Lung (tissue), 11 donors: ENCODE measurements at regions not wholly inside any gene's neighbourhood (a gene's known extent, or its start where the extent isn't known, plus 50 kb on each side); places are given as distances from the start of the nearest gene placed in this dataset.

ENCODE experiments used
- ATAC-seq: fragments of 200-7000 bp; cut with Tn5 transposase; one replicate; pipeline ENCODE4 v1.9.1; 2020; ENCODE audit warnings: moderate number of reproducible peaks; ENCODE audit not compliant: insufficient read depth, low FRiP score
- DNase-seq, 3 donors: peaks; one replicate each; pipeline ENCODE4 v3.0.0-alpha.2; 2013 to 2017
- H3K27ac ChIP-seq, 2 donors: one replicate each; pipeline ENCODE4 v1.5.1; 2013; ENCODE audit warnings: mild to moderate bottlenecking in 2 of 2, moderate library complexity in 2 of 2, control low read depth in 1 of 2, inconsistent platforms in 1 of 2, low read depth in 1 of 2, low read length in 1 of 2
- H3K27me3 ChIP-seq, 3 donors: one replicate each; pipeline ENCODE4 v1.5.1; 2013; ENCODE audit warnings: low read length in 2 of 3; ENCODE audit not compliant: control insufficient read depth in 3 of 3, insufficient read depth in 3 of 3
- H3K36me3 ChIP-seq, 4 donors: one replicate each; pipeline ENCODE4 v1.5.1; 2013; ENCODE audit warnings: low read length in 4 of 4, mild to moderate bottlenecking in 1 of 4, moderate library complexity in 1 of 4; ENCODE audit not compliant: control insufficient read depth in 4 of 4, insufficient read depth in 4 of 4
- H3K4me1 ChIP-seq, 5 donors: one replicate each; pipeline ENCODE4 v1.5.1; 2013; ENCODE audit warnings: low read length in 5 of 5, mild to moderate bottlenecking in 2 of 5, moderate library complexity in 1 of 5; ENCODE audit not compliant: control insufficient read depth in 5 of 5, insufficient read depth in 5 of 5
- H3K4me3 ChIP-seq: one replicate; pipeline ENCODE4 v1.5.1; 2013; ENCODE audit warnings: mild to moderate bottlenecking, control low read depth, moderate library complexity
- H3K9ac ChIP-seq, 2 donors: one replicate each; pipeline ENCODE4 v1.5.1; 2013; ENCODE audit warnings: low read length in 2 of 2, control low read depth in 1 of 2; ENCODE audit not compliant: insufficient read depth in 1 of 2
- H3K9me3 ChIP-seq, 4 donors: one replicate each; pipeline ENCODE4 v1.5.1; 2013; ENCODE audit warnings: low read length in 3 of 4, mild to moderate bottlenecking in 1 of 4, moderate library complexity in 1 of 4; ENCODE audit not compliant: control insufficient read depth in 4 of 4, insufficient read depth in 3 of 4
- CTCF ChIP-seq: IDR thresholded peaks from 2 replicates; pipeline ENCODE4 v1.5.1; 2012; ENCODE audit warnings: mild to moderate bottlenecking; ENCODE audit errors: control extremely low read depth, extremely low read depth
- WGBS, 2 donors: extraction: QIAGEN DNeasy Blood & Tissue Kit; methylation state at CpG; one replicate each; pipeline ENCODE4 v1.1.7; 2013; 5-methylcytosine and 5-hydroxymethylcytosine counted together
- donor health status: control.
- donor health status: control.
- donor health status: Bipolar disorder and iron deficiency.
- donor health status: healthy.
- donor health status: DM: yes; HTN: yes; CAD: no.

- peaks cover 0 to 23% (median 2%) of the 10 kb centered on the region in 5 donors for H3K4me1 ChIP-seq
- H3K9ac ChIP-seq = no peak overlapping the region
- WGBS, 2 donors = 88 to 93% methylated on average over 1 of the region's 1 CpG
- no peak for DNase-seq
- H3K27me3 ChIP-seq = no peaks in the 10 kb centered on the region
- no peak overlapping the region for H3K27ac ChIP-seq
- H3K4me3 ChIP-seq = no peak overlapping the region
- no peaks in the 10 kb centered on the region for H3K36me3 ChIP-seq
- TF ChIP-seq CTCF = no peak
- H3K9me3 ChIP-seq = peaks cover 0 to 1% (median 0%) of the 10 kb centered on the region in 4 donors
- no peak for ATAC-seq
Measured at GRCh38 chr1:221078260-221078965, 199.2 kb downstream of the HLX start.

GRCh38 chr1:221083902-221084301 is 204.7 kb downstream of the HLX start:
- H3K9ac ChIP-seq = no peak overlapping the region
- DNase-seq = no peak
- no peak overlapping the region for H3K4me3 ChIP-seq
- no peak for ATAC-seq
- H3K36me3 ChIP-seq = no peaks in the 10 kb centered on the region
- H3K9me3 ChIP-seq = no peaks in the 10 kb centered on the region
- 92 to 97% methylated on average over 1 of the region's 1 CpG for WGBS, 2 donors
- TF ChIP-seq CTCF = no peak
- peaks cover 0 to 6% (median 0%) of the 10 kb centered on the region in 5 donors for H3K4me1 ChIP-seq
- no peaks in the 10 kb centered on the region for H3K27me3 ChIP-seq
- no peak overlapping the region for H3K27ac ChIP-seq

GRCh38 chr1:221084681-221085080 is 205.4 kb downstream of the HLX start:
- WGBS, 2 donors = 86 to 95% methylated on average over 4 of the region's 4 CpGs
- Histone ChIP-seq H3K9me3 (no peaks in the 10 kb centered on the region), H3K27me3 (no peaks in the 10 kb centered on the region), H3K4me1 (peaks cover 0 to 6% (median 0%) of the 10 kb centered on the region in 5 donors), H3K36me3 (no peaks in the 10 kb centered on the region), H3K27ac (no peak overlapping the region), H3K4me3 (no peak overlapping the region), H3K9ac (no peak overlapping the region)
- ATAC-seq (no peak), DNase-seq (no peak)
- TF ChIP-seq CTCF = no peak
